ENCODE measurements at regions not wholly inside any gene's neighbourhood (a gene's known extent, or its start where the extent isn't known, plus 50 kb on each side); places are given as distances from the start of the nearest gene placed in this dataset.

- DNase-seq (ENCODE audit: low spot score) = no peak
Measured at GRCh38 chr1:208848854-208849253, 604.7 kb upstream of the PLXNA2 start.

DNA sequence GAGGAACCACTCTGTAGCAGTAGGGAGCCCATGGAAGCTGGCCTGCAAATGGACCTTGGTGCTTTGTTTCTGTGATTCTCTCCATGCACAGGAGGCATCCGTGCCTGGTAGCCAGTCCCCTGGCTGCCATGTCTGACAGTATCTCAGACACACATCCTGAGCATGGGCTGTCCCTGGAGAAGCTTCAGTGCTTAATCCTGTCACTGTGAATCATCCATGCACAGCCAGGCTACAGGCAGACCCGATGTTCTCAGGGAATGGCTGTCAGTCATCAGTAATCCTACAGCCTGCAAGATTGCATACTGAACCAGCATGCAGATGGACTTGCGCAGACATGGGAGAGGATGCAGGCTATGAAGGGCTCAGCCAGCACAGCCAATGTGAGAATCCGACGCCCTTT, 606.3 kb upstream of the PLXNA2 start:
- DNase-seq (ENCODE audit: low spot score) = no peak

DNA sequence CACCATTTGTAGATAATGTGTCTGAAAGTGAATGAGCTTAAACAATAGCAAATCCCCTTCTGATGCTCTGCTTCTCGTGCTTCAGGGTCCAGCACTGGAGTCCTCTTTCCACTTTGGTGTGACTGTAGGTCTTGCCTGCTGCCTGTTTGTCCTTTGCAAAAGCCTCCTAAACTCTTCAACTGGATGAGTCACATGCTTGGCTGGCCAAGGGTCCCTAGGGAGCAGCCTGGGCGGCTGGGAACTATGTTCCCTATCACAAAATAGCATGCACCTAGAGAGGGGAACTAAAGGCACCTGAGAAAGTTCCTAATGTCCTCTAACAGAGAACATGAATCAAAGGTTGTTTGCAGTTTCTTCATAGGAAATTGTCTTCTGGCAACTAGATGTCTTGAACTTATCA, 607.2 kb upstream of the PLXNA2 start:
- DNase-seq (ENCODE audit: low spot score) = no peak

GRCh38 chr1:208852911-208853310, 608.7 kb upstream of the PLXNA2 start:
- no peak for DNase-seq (ENCODE audit: low spot score)

- no peak for DNase-seq (ENCODE audit: low spot score)
Measured at GRCh38 chr1:208855403-208855802, 611.2 kb upstream of the PLXNA2 start.

DNA sequence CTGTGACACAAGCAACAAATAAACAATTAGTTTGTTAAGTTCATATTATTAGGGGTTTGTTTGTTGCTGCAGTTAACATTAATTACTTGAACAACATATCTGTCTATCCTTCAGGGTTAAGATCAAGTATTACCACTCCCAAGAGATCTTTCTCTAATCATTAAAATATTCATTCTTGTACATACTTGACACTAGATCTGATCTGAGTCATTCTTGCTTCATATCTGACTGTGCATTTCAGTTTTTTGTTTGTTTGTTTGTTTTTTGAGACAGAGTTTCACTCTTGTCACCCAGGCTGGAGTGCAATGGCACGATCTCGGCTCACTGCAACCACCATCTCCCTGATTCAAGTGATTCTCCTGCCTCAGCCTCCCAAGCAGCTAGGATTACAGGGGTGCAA, 613.3 kb upstream of the PLXNA2 start:
- DNase-seq (ENCODE audit: low spot score) = no peak

DNA sequence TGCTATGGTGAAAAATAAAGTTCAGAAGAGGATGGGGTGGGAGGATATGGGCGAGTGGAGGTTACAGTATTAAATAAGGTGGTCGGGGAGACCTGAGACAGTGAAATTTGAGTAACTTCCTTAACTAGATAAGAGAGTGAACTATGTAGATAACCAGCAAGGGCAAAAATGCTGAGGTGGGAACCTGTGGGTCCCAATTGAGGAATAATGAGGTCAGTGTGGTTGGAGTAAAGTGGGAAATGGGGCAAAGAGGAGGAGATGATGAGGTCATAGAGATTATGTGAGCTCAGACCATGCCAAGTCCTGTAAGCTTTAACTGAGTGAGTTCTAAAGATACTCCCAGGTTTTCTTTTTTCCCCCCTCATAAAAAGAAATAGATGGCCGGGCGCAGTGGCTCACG, 614.6 kb upstream of the PLXNA2 start:
- DNase-seq (ENCODE audit: low spot score) = no peak

DNA sequence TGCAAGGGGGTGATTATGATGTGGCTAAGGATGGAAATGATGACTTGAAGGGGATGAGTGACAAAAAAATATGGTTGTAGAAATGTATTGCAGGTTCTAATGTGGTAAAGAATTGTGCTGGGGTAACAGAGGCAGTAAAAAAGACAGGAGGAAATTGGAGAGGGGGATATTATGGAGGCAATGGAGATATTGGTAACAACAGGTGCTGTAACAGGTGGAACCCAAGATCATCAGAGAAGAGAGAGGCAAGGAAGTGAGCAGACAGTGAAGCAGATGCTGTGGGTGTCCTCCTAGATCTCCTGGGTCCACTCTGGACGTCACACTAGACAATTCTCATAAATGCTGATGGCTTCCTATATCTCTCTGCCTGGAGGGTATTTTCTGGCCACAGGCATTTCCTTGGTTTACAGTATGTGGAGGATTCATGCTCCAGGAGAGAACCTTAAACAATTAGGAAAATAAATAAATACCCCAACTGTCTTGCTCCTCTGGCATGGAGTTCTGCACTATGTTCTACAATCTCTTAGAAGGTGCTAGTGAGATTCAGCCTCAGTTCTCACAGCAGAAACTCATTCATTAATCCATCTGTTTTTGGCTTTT, 620.3 kb upstream of the PLXNA2 start:
- no peak for DNase-seq (ENCODE audit: low spot score)

DNA sequence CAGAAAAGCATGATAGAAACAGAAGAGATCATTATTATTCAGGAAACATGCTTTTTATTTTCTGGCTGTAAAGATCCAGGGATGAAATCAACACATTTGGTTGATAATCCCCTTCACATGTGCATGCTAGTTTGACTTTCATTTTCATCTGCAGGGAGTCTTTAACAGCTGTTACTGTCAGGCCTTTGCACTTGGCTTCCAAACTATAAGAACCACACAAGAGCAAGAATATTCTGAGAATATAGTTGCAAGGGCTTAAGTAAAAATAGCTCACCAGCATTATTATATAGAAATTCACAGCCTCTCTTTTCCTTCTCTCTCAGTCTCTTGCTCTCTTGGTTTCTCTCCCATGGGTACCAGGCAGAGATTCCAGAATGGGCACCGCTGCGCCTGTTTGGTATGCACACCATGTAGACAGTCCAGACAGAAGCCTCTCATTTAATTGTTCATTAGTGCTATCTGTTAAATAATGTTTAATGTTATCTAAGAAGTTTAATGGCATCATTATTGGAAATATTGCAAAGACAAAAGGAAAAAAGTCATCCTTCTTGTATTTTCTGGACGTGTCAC, 622.3 kb upstream of the PLXNA2 start:
- no peak for DNase-seq (ENCODE audit: low spot score)

- DNase-seq (ENCODE audit: low spot score) = no peak
Measured at GRCh38 chr1:208868554-208868953, 624.4 kb upstream of the PLXNA2 start.

DNA sequence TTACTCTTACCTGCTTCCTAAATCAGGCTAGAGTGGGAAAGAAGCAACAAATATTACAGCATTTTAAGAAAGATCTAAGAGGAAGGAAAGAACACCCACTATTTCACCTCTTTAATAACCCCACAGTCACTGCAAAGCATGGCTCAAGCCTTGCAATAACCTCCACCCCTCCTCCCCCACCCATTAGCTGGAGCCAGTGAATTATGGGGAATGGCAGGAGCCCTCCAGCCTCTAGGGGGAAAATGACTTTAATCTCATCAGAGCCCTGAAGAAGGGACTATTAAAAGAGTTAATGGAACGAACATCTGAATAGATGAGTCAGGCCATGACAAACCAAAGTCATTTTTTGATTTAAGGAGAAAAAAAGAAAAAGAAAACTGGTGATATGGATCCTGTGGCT, 630.7 kb upstream of the PLXNA2 start:
- DNase-seq (ENCODE audit: low spot score) = no peak

DNA sequence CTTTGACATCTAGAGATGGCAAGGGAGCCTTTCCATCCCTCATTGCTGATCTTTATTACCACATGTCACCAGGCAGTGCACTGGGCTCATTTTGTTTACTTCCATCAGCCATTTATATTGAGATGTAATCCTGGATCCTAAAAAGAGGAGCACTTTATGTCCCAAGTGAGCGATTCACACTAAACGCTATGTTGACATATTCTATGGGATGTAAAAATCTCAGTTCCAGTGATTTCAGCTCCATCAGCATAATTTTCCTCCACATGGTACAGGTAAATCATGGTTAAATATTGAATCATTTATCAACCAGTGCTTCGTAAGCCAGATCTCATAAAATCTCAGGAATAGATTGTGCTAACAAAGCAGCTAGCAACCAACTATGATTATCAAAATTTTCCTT, 634.8 kb upstream of the PLXNA2 start:
- no peak for DNase-seq (ENCODE audit: low spot score)

DNA sequence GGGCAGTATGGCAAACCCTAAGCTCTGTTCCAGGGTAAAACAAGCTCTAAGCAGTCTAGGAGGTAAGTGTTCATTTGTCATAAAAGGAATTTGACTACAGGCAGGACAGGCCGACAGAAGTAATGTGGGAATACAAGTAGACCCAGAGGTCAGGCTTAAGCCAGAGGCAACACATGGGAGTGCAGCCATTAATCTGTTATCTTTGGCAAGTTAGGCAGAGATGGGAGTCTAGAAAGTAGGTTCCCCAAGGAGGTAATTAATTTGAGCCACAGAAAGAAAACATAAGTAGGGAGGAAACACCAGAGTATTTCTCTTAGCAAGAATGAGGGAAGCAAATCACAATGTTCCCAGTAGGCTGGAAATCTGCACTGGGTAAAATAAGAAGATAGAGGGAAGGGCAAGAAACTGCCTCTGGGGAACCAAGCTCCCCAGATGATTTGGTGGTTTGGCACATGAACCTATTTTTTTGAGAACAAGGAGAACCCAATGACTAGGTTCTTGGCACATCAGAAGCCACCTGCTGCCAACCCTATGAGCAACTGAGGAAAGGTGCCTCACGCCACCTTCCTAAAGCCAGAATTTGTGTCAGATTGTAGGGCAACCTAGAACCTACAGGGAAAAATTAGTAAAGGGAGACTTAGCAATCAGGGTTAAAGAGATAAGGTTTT, 636.4 kb upstream of the PLXNA2 start:
- DNase-seq (ENCODE audit: low spot score) = no peak

DNA sequence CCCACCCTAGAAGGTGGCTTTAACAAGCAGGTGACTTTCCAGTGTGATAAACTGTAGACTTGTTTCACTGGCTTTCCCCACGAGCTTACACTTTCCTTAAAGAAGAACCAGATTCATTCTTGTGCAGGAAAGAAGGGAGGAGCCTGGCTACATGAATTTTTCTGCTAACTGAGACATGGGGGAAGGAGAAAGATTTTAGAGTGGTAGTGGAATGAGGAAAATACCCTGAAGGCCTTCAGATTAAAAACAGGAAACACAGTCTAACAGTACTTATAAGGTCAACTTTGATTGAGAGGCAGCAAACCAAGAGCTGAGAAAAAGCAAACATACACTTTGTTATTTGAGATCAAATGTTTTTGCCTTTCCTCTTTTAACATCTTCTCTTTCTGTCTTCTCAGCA, 640.9 kb upstream of the PLXNA2 start:
- DNase-seq (ENCODE audit: low spot score) = no peak

GRCh38 chr1:208885650-208886049, 641.5 kb upstream of the PLXNA2 start:
- DNase-seq (ENCODE audit: low spot score) = no peak

- DNase-seq (ENCODE audit: low spot score) = no peak
Measured at GRCh38 chr1:208888376-208888775, 644.2 kb upstream of the PLXNA2 start.

- no peak for DNase-seq (ENCODE audit: low spot score)
Measured at GRCh38 chr1:208892147-208892546, 648.0 kb upstream of the PLXNA2 start.

DNA sequence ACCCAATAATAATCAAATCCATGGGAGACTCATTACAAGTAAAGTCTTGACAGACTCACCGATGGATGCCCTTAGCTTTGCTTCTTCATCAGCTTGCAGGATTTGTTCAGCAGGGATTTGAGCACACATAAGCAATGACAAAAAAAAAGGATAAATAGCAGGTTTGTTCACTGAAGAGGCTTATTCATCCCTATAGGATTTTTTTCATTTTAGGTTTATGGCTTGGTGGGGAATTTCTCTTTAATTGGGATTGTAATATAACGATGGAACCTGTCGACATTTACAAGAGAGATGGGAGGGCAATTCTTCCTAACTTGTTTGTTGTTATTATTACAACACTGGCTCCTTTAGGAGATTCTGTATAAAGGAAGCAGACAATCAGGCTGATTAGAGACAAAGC, 649.1 kb upstream of the PLXNA2 start:
- no peak for DNase-seq (ENCODE audit: low spot score)

GRCh38 chr1:208895181-208895580, 651.0 kb upstream of the PLXNA2 start:
- DNase-seq (ENCODE audit: low spot score) = no peak

GRCh38 chr1:208895820-208896219, 651.6 kb upstream of the PLXNA2 start:
- no peak for DNase-seq (ENCODE audit: low spot score)

GRCh38 chr1:208896768-208897167, 652.6 kb upstream of the PLXNA2 start:
- no peak for DNase-seq (ENCODE audit: low spot score)

- no peak for DNase-seq (ENCODE audit: low spot score)
Measured at GRCh38 chr1:208899438-208899837, 655.3 kb upstream of the PLXNA2 start.

- no peak for DNase-seq (ENCODE audit: low spot score)
Measured at GRCh38 chr1:208903251-208903905, 659.2 kb upstream of the PLXNA2 start.

Data from germinal center (tissue), 1 donor.